Epithelial cell of proximal tubule (primary cell): ENCODE measurements at regions not wholly inside any gene's neighbourhood (a gene's known extent, or its start where the extent isn't known, plus 50 kb on each side); places are given as distances from the start of the nearest gene placed in this dataset.
A peak's percentile ranks its signal among the peaks of the same experiment; 100 is the strongest.

Experiments
- DNase-seq: peaks from one replicate; pipeline ENCODE4 v3.0.0-alpha.2; 2011; ENCODE audit warnings: low read depth
- H3K4me3 ChIP-seq: 2 replicates; pipeline ENCODE4 v1.5.1; 2011; ENCODE audit warnings: low read depth, mild to moderate bottlenecking, low read length
- CTCF ChIP-seq: conservative IDR thresholded peaks from 2 replicates; pipeline ENCODE4 v1.5.1; 2012; ENCODE audit warnings: low read depth, mild to moderate bottlenecking, low read length

GRCh38 chr15:47383801-47384200 lies 333.5 kb upstream of the SEMA6D start:
- H3K4me3 ChIP-seq, result no peak overlapping the region
- no peak for DNase-seq
- TF ChIP-seq CTCF, result no peak

- DNase-seq, result peak; percentile 20
- no peak overlapping the region for H3K4me3 ChIP-seq
- no peak for TF ChIP-seq CTCF
Observed at GRCh38 chr15:47384341-47384740, 333.0 kb upstream of the SEMA6D start.

GRCh38 chr15:47384776-47385175 lies 332.5 kb upstream of the SEMA6D start:
- no peak overlapping the region for H3K4me3 ChIP-seq
- DNase-seq, result no peak
- no peak for TF ChIP-seq CTCF

GRCh38 chr15:47386459-47386858 lies 330.8 kb upstream of the SEMA6D start:
- no peak overlapping the region for H3K4me3 ChIP-seq
- no peak for TF ChIP-seq CTCF
- no peak for DNase-seq

GRCh38 chr15:47388299-47388698 lies 329.0 kb upstream of the SEMA6D start:
- no peak for DNase-seq
- no peak for TF ChIP-seq CTCF
- H3K4me3 ChIP-seq, result no peak overlapping the region

GRCh38 chr15:47390208-47390765 lies 327.0 kb upstream of the SEMA6D start:
- TF ChIP-seq CTCF, result no peak
- H3K4me3 ChIP-seq, result no peak overlapping the region
- no peak for DNase-seq

GRCh38 chr15:47394286-47394809 lies 323.0 kb upstream of the SEMA6D start:
- TF ChIP-seq CTCF, result no peak
- H3K4me3 ChIP-seq, result no peak overlapping the region
- no peak for DNase-seq
